ENCODE measurements at regions not wholly inside any gene's neighbourhood (a gene's known extent, or its start where the extent isn't known, plus 50 kb on each side); places are given as distances from the start of the nearest gene placed in this dataset.

DNA sequence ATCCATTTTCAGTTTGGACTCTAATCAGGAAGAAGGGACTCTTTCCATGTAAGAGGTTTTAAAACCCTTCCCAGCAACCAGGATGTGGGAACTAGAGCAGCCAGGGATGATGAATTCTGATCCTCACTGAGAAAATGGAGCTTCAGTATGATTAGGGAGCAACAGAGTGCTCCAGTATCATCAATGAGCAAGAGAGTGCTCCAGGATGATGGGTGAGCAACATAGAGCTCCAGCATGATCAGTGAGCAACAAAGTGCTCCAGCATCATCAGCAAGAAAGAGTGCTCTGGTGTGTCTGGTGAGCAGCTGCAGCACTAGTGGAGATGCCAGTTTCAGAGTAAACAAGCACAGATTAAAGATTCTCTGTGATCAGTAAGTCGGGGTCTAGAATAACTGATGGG lies 106.4 kb upstream of the LPP start:
- H3K9ac ChIP-seq (ENCODE audit: extremely low read depth, insufficient read length, low read length): no peak overlapping the region
- H3K79me1 ChIP-seq (ENCODE audit: insufficient read depth, low read depth, low read length, poor library complexity, severe bottlenecking): no peaks in the 10 kb centered on the region
- no peaks in the 10 kb centered on the region for H3K4me1 ChIP-seq (ENCODE audit: insufficient read depth, low read length)
- H3T11ph ChIP-seq (ENCODE audit: low read length): no peak overlapping the region
- no peaks in the 10 kb centered on the region for H4K20me1 ChIP-seq (ENCODE audit: control insufficient read depth, insufficient read depth, insufficient read length)
- H3K9me3 Mint-ChIP-seq: no peaks in the 10 kb centered on the region
- no peak overlapping the region for H3K27ac ChIP-seq (ENCODE audit: insufficient read length, low read depth, low read length)
- peaks cover 2% of the 10 kb centered on the region for H3K27me3 Mint-ChIP-seq (ENCODE audit: low read depth)
- no CpG with 5 or more reads among the region's 1 CpG for WGBS (ENCODE audit: extremely low coverage, insufficient read length, low lambda C conversion rate)
- no peak overlapping the region for H3K4me3 Mint-ChIP-seq
- no peak overlapping the region for H2BK12ac ChIP-seq (ENCODE audit: insufficient read length, low read depth, low read length)
- H2BK15ac ChIP-seq (ENCODE audit: low read depth, low read length): no peak overlapping the region
- no peak overlapping the region for H3K56ac ChIP-seq (ENCODE audit: insufficient read length, low read depth, low read length)
- H3K23ac ChIP-seq (ENCODE audit: insufficient read length, low read depth, low read length): no peak overlapping the region
- H2BK5ac ChIP-seq (ENCODE audit: insufficient read length, low read length): no peak overlapping the region
- H3K27me3 ChIP-seq (ENCODE audit: insufficient read depth, low read length): no peaks in the 10 kb centered on the region
- no peak overlapping the region for H4K8ac ChIP-seq (replicated peaks; ENCODE audit: insufficient read length, low read depth, low read length)
- H3K4me2 ChIP-seq (ENCODE audit: insufficient read depth, insufficient read length, low read length): no peak overlapping the region
- peaks cover 9 to 11% of the 10 kb centered on the region in 2 experiments for H3K4me1 Mint-ChIP-seq
- H3K9me3 ChIP-seq (ENCODE audit: control insufficient read depth, low read depth, low read length): no peaks in the 10 kb centered on the region
- no peak overlapping the region for H3K27ac Mint-ChIP-seq
- no peak overlapping the region for H4K91ac ChIP-seq (ENCODE audit: insufficient read length, low read depth, low read length)
- no peak overlapping the region for H3K4ac ChIP-seq (ENCODE audit: low read depth, low read length)
- no peaks in the 10 kb centered on the region for H3K79me2 ChIP-seq (ENCODE audit: insufficient read depth, low read length)
- H3K23me2 ChIP-seq (ENCODE audit: insufficient read length, low read depth, low read length, poor library complexity, severe bottlenecking): no peaks in the 10 kb centered on the region
- H2AK5ac ChIP-seq (ENCODE audit: insufficient read length, low read length): no peak overlapping the region
- no peak overlapping the region for H2BK120ac ChIP-seq (ENCODE audit: low read depth, low read length, poor library complexity, severe bottlenecking)
- no peak overlapping the region for H2AFZ ChIP-seq (ENCODE audit: low read length)
- no peaks in the 10 kb centered on the region for H3K36me3 Mint-ChIP-seq (ENCODE audit: insufficient read depth in 1 of 3, low read depth in 3 of 3)
- no peak for DNase-seq
- H3K18ac ChIP-seq (ENCODE audit: insufficient read length, low read depth, low read length): no peak overlapping the region
- no peak overlapping the region for H4K5ac ChIP-seq (ENCODE audit: insufficient read length, low read depth, low read length)
- H2BK20ac ChIP-seq (ENCODE audit: low read depth, low read length, poor library complexity, severe bottlenecking): no peak overlapping the region
- no peak overlapping the region; the same call in 1 of the 2 replicates for H3K14ac ChIP-seq (ENCODE audit: insufficient read depth, low read length)
- TF ChIP-seq, protein P1, sequence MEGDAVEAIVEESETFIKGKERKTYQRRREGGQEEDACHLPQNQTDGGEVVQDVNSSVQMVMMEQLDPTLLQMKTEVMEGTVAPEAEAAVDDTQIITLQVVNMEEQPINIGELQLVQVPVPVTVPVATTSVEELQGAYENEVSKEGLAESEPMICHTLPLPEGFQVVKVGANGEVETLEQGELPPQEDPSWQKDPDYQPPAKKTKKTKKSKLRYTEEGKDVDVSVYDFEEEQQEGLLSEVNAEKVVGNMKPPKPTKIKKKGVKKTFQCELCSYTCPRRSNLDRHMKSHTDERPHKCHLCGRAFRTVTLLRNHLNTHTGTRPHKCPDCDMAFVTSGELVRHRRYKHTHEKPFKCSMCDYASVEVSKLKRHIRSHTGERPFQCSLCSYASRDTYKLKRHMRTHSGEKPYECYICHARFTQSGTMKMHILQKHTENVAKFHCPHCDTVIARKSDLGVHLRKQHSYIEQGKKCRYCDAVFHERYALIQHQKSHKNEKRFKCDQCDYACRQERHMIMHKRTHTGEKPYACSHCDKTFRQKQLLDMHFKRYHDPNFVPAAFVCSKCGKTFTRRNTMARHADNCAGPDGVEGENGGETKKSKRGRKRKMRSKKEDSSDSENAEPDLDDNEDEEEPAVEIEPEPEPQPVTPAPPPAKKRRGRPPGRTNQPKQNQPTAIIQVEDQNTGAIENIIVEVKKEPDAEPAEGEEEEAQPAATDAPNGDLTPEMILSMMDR (conservative IDR thresholded peaks at IDR 0.05): no peak

Measured in H9 (cell line).